LNCaP clone FGC (cell line): ENCODE measurements at regions not wholly inside any gene's neighbourhood (a gene's known extent, or its start where the extent isn't known, plus 50 kb on each side); places are given as distances from the start of the nearest gene placed in this dataset.

ENCODE experiments used
- DNase-seq: peaks from one replicate; pipeline ENCODE4 v3.0.0-alpha.2; 2011; ENCODE audit warnings: low read depth
- H3K4me3 ChIP-seq: 2 replicates; pipeline ENCODE4 v1.5.1; 2011; ENCODE audit warnings: mild to moderate bottlenecking, low read depth, low read length, control low read depth
- CTCF ChIP-seq: IDR thresholded peaks from 2 replicates; pipeline ENCODE4 v1.5.1; 2012; ENCODE audit warnings: mild to moderate bottlenecking; ENCODE audit not compliant: control insufficient read depth, insufficient read depth; ENCODE audit errors: extremely low read depth

- no peak overlapping the region for H3K4me3 ChIP-seq
- no peak for DNase-seq
- no peak for TF ChIP-seq CTCF
These were observed 102.3 kb upstream of the MAP2 start for GRCh38 chr2:209321581-209321980.

- no peak overlapping the region for H3K4me3 ChIP-seq
- TF ChIP-seq CTCF = peak; percentile 29; the same call in 1 of the 2 replicates
- no peak for DNase-seq
These were observed 101.8 kb upstream of the MAP2 start for GRCh38 chr2:209322041-209322440.

GRCh38 chr2:209322905-209323512 is 100.8 kb upstream of the MAP2 start:
- no peak for TF ChIP-seq CTCF
- H3K4me3 ChIP-seq = no peak overlapping the region
- no peak for DNase-seq

GRCh38 chr2:209323738-209324137 is 100.1 kb upstream of the MAP2 start:
- no peak for TF ChIP-seq CTCF
- DNase-seq = no peak
- H3K4me3 ChIP-seq = no peak overlapping the region

- no peak for DNase-seq
- no peak for TF ChIP-seq CTCF
- H3K4me3 ChIP-seq = no peak overlapping the region
These were observed 99.6 kb upstream of the MAP2 start for GRCh38 chr2:209324281-209324680.

GRCh38 chr2:209331291-209331844 is 92.5 kb upstream of the MAP2 start:
- no peak overlapping the region for H3K4me3 ChIP-seq
- TF ChIP-seq CTCF = peak; percentile 65
- DNase-seq = peak; percentile 33
